ENCODE measurements at regions not wholly inside any gene's neighbourhood (a gene's known extent, or its start where the extent isn't known, plus 50 kb on each side); places are given as distances from the start of the nearest gene placed in this dataset.

GRCh38 chr3:104648823-104649222 lies 717.9 kb upstream of the ALCAM start:
- FAIRE-seq = no peak
- CTCF ChIA-PET (ENCODE audit: partially characterized antibody) = no interaction called here
- TF ChIP-seq CHD7 (IDR thresholded peaks at IDR 0.05; ENCODE audit: insufficient replicate concordance, low read length) = no peak

More at GRCh38 chr3:104648823-104649222, 717.9 kb upstream of the ALCAM start:
- Histone ChIP-seq H4K20me1 (replicated peaks in 1 of 2; ENCODE audit: control insufficient read depth in 1 of 2, insufficient read depth in 2 of 2, low read length in 2 of 2) (no peaks in the 10 kb centered on the region), H2AFZ (ENCODE audit: low read length) (no peak overlapping the region), H2BK15ac (ENCODE audit: low read length) (no peak overlapping the region), H3K9me3 (ENCODE audit: insufficient read depth in 2 of 2, low read depth in 1 of 2, low read length in 1 of 2) (no peaks in the 10 kb centered on the region), H3K36me3 (ENCODE audit: control insufficient read depth in 2 of 4, insufficient read depth in 4 of 4, low read length in 3 of 4) (no peaks in the 10 kb centered on the region), H3K4me2 (ENCODE audit: insufficient read depth in 1 of 2, low read depth in 2 of 2, low read length in 2 of 2) (no peak overlapping the region), H4K5ac (ENCODE audit: insufficient read length, low read depth, low read length) (no peak overlapping the region), H4K8ac (ENCODE audit: extremely low read depth, insufficient read depth, low read length) (no peak overlapping the region), H3K18ac (ENCODE audit: extremely low read depth, low read length) (no peak overlapping the region), H3K23ac (ENCODE audit: insufficient read length) (no peak overlapping the region), H3K4me3 (ENCODE audit: extremely low read depth in 1 of 4, insufficient read depth in 2 of 4, low read depth in 3 of 4, low read length in 4 of 4) (no peak overlapping the region), H3K27ac (ENCODE audit: low read depth, low read length) (no peak overlapping the region), H3K9ac (replicated peaks in 1 of 4; ENCODE audit: extremely low read depth in 1 of 4, low read depth in 3 of 4, low read length in 3 of 4) (no peak overlapping the region), H4K91ac (replicated peaks; ENCODE audit: insufficient read length, low read length) (no peak overlapping the region), H3K4me1 (replicated peaks in 1 of 4; ENCODE audit: control insufficient read depth in 3 of 4, insufficient read depth in 4 of 4, low read length in 3 of 4) (no peaks in the 10 kb centered on the region), H3K27me3 (replicated peaks in 1 of 4; ENCODE audit: control insufficient read depth in 3 of 4, extremely low read depth in 1 of 4, insufficient read depth in 3 of 4, low read length in 3 of 4) (no peaks in the 10 kb centered on the region), H2BK20ac (ENCODE audit: low read length) (no peak overlapping the region), H3K23me2 (ENCODE audit: low read depth, low read length) (no peaks in the 10 kb centered on the region), H2AK5ac (ENCODE audit: low read depth, low read length) (no peak overlapping the region), H3K79me2 (ENCODE audit: control insufficient read depth in 1 of 2, insufficient read depth in 2 of 2, low read length in 2 of 2) (no peaks in the 10 kb centered on the region), H2BK5ac (ENCODE audit: low read depth, low read length) (no peak overlapping the region), H3K4ac (replicated peaks; ENCODE audit: insufficient read length, low read depth, low read length) (no peak overlapping the region), H3K56ac (replicated peaks; ENCODE audit: insufficient read length, low read depth, low read length) (no peak overlapping the region), H3K79me1 (ENCODE audit: low read depth, low read length) (no peaks in the 10 kb centered on the region), H3K14ac (ENCODE audit: insufficient read length) (no peak overlapping the region), H2BK12ac (ENCODE audit: low read depth, low read length) (no peak overlapping the region), H2BK120ac (replicated peaks; ENCODE audit: low read depth, low read length) (no peak overlapping the region)
- 100% methylated on average over 1 of the region's 1 CpG; no CpG with 5 or more reads in 1 of the 2 experiments for WGBS, 2 experiments (ENCODE audit: extremely low coverage in 1 of 2, insufficient coverage in 1 of 2, insufficient read length in 1 of 2, insufficient replicate concordance in 2 of 2, low coverage in 1 of 2, low lambda C conversion rate in 2 of 2, missing lambda C conversion rate in 1 of 2)
- no peak for DNase-seq (ENCODE audit: low read depth in 1 of 2, low spot score in 2 of 2)
- POLR2A ChIA-PET (ENCODE audit: partially characterized antibody) = no interaction called here
